PC-3 (cell line): ENCODE measurements at regions not wholly inside any gene's neighbourhood (a gene's known extent, or its start where the extent isn't known, plus 50 kb on each side); places are given as distances from the start of the nearest gene placed in this dataset.

Experiments used
- ATAC-seq: fragments of 200-7000 bp; cut with Tn5 transposase; 2 replicates; pipeline ENCODE4 v1.9.1; 2020; ENCODE audit warnings: mild to moderate bottlenecking, moderate library complexity
- BruUV-seq: library from RNA; stranded (reverse); fragments of 400-500 nt; replicated peaks from 2 replicates; lab custom pipeline; 2021; lab: Mats Ljungman, UMichigan
- CTCF ChIA-PET: fragments of 300-600 bp; sonication (Branson Sonifier 250); formaldehyde crosslinking; loops from one replicate; lab custom pipeline; 2022; ENCODE audit warnings: antibody characterized with exemption; lab: Charles Lee
- POLR2A ChIA-PET: fragments of 300-600 bp; sonication (Branson Sonifier 250); formaldehyde crosslinking; loops from one replicate; lab custom pipeline; 2022; ENCODE audit warnings: antibody characterized with exemption; ENCODE audit not compliant: unreplicated experiment; lab: Charles Lee
- DNase-seq: peaks from one replicate; pipeline ENCODE4 v3.0.0-alpha.2; 2015
- H2AFZ ChIP-seq: fragments of 300-600 bp; sonication (generic); 2 replicates; pipeline ENCODE4 v1.6.0; 2016; ENCODE audit warnings: antibody characterized with exemption, low read length
- H3F3A ChIP-seq: fragments of 300-600 bp; sonication (generic); one replicate; pipeline ENCODE4 v1.6.0; 2017; ENCODE audit warnings: antibody characterized with exemption, low read length, control low read depth, mild to moderate bottlenecking; ENCODE audit not compliant: unreplicated experiment
- H3K27ac ChIP-seq: fragments of 300-600 bp; sonication (generic); 2 replicates; pipeline ENCODE4 v1.5.1; 2016; ENCODE audit warnings: mild to moderate bottlenecking, low read length
- H3K27me3 ChIP-seq: fragments of 300-600 bp; sonication (generic); 2 replicates; pipeline ENCODE4 v1.6.1; 2016; ENCODE audit warnings: low read length, mixed read lengths
- H3K36me3 ChIP-seq: fragments of 300-600 bp; sonication (generic); 2 replicates; pipeline ENCODE4 v1.6.1; 2016; ENCODE audit warnings: low read depth, mixed run types, low read length, mixed read lengths
- H3K4me1 ChIP-seq: fragments of 300-600 bp; sonication (generic); 2 replicates; pipeline ENCODE4 v1.5.1; 2016; ENCODE audit warnings: low read length; ENCODE audit not compliant: insufficient read depth
- H3K4me2 ChIP-seq: fragments of 300-600 bp; sonication (generic); 2 replicates; pipeline ENCODE4 v1.6.0; 2016; ENCODE audit warnings: low read length
- H3K4me3 ChIP-seq: fragments of 300-600 bp; sonication (generic); 2 replicates; pipeline ENCODE4 v1.5.1; 2016; ENCODE audit warnings: mild to moderate bottlenecking, low read length, mixed read lengths
- H3K79me2 ChIP-seq: fragments of 300-600 bp; sonication (generic); 2 replicates; pipeline ENCODE4 v1.6.1; 2017; ENCODE audit warnings: low read length, mixed read lengths
- H3K9ac ChIP-seq: fragments of 300-600 bp; sonication (generic); 2 replicates; pipeline ENCODE4 v1.6.0; 2016; ENCODE audit warnings: mild to moderate bottlenecking, low read length
- H3K9me2 ChIP-seq: fragments of 300-600 bp; sonication (generic); replicated peaks from 2 replicates; pipeline ENCODE4 v1.6.1; 2016; ENCODE audit warnings: mixed run types, low read length, mixed read lengths
- H3K9me3 ChIP-seq: fragments of 300-600 bp; sonication (generic); 2 replicates; pipeline ENCODE4 v1.6.1; 2016; ENCODE audit warnings: low read length, mixed read lengths
- H4K20me1 ChIP-seq: fragments of 300-600 bp; sonication (generic); 2 replicates; pipeline ENCODE4 v1.6.1; 2016; ENCODE audit warnings: low read length, mixed read lengths
- CTCF ChIP-seq: fragments of 300-600 bp; sonication (generic); conservative IDR thresholded peaks from 2 replicates; pipeline ENCODE4 v1.5.1; 2017; ENCODE audit warnings: antibody characterized with exemption, low read depth, mild to moderate bottlenecking, low read length
- EZH2 ChIP-seq: fragments of 300-600 bp; sonication (generic); IDR thresholded peaks from one replicate; pipeline ENCODE4 v1.6.1; 2017; ENCODE audit warnings: antibody characterized with exemption, mild to moderate bottlenecking, low read length; ENCODE audit not compliant: unreplicated experiment
- EZH2phosphoT487 ChIP-seq: fragments of 300-600 bp; sonication (generic); IDR thresholded peaks from 2 replicates; pipeline ENCODE4 v1.6.1; 2018; ENCODE audit warnings: mild to moderate bottlenecking, antibody characterized with exemption, low read length, borderline replicate concordance
- intact Hi-C: fragments of 100-400 bp; cut with micrococcal nuclease; formaldehyde crosslinking; loops from 2 replicates; pipeline ENCODE4 v1.9.0; 2023

GRCh38 chr1:83698644-83699043 is 300.3 kb downstream of the TTLL7 start:
- no peaks in the 10 kb centered on the region for H4K20me1 ChIP-seq
- H3K4me2 ChIP-seq, result no peak overlapping the region
- no peak for ATAC-seq
- H3K9ac ChIP-seq, result no peak overlapping the region
- no peaks in the 10 kb centered on the region for H3K9me3 ChIP-seq
- no peak for DNase-seq
- H3K9me2 ChIP-seq, result no peaks in the 10 kb centered on the region
- BruUV-seq, result no TSS peak
- TF ChIP-seq CTCF (no peak), EZH2 (no peak), EZH2phosphoT487 (no peak)
- H3K4me1 ChIP-seq, result no peaks in the 10 kb centered on the region
- no peaks in the 10 kb centered on the region for H3F3A ChIP-seq
- 0 out of 2 replicates have a peak, but pooled peaks cover 15% of the 10 kb centered on the region for H3K27me3 ChIP-seq
- intact Hi-C loops, result no loop called here
- H3K79me2 ChIP-seq, result no peaks in the 10 kb centered on the region
- ChIA-PET CTCF (no interaction called here), POLR2A (no interaction called here)
- no peak overlapping the region for H3K4me3 ChIP-seq
- no peak overlapping the region for H3K27ac ChIP-seq
- H2AFZ ChIP-seq, result no peak overlapping the region
- H3K36me3 ChIP-seq, result no peaks in the 10 kb centered on the region

GRCh38 chr1:83697961-83698360 is 301.0 kb downstream of the TTLL7 start:
- no peaks in the 10 kb centered on the region for H3K9me3 ChIP-seq
- no peaks in the 10 kb centered on the region for H3K9me2 ChIP-seq
- H3K27me3 ChIP-seq, result 0 out of 2 replicates have a peak, but pooled peaks cover 15% of the 10 kb centered on the region
- no peaks in the 10 kb centered on the region for H4K20me1 ChIP-seq
- H3F3A ChIP-seq, result no peaks in the 10 kb centered on the region
- no peak overlapping the region for H3K4me2 ChIP-seq
- ChIA-PET POLR2A (no interaction called here), CTCF (no interaction called here)
- TF ChIP-seq CTCF, result no peak
- TF ChIP-seq EZH2, result no peak
- TF ChIP-seq EZH2phosphoT487, result no peak
- no peaks in the 10 kb centered on the region for H3K79me2 ChIP-seq
- H3K9ac ChIP-seq, result no peak overlapping the region
- no peak overlapping the region for H3K4me3 ChIP-seq
- ATAC-seq, result no peak
- H3K4me1 ChIP-seq, result no peaks in the 10 kb centered on the region
- intact Hi-C loops, result no loop called here
- no peak overlapping the region for H2AFZ ChIP-seq
- no peak overlapping the region for H3K27ac ChIP-seq
- BruUV-seq, result no TSS peak
- DNase-seq, result no peak
- H3K36me3 ChIP-seq, result no peaks in the 10 kb centered on the region

GRCh38 chr1:83697220-83697619 is 301.7 kb downstream of the TTLL7 start:
- Histone ChIP-seq H3K4me1 (no peaks in the 10 kb centered on the region), H3K4me2 (no peak overlapping the region), H4K20me1 (no peaks in the 10 kb centered on the region), H3K4me3 (no peak overlapping the region), H3K9me3 (no peaks in the 10 kb centered on the region), H2AFZ (no peak overlapping the region), H3K79me2 (no peaks in the 10 kb centered on the region), H3F3A (no peaks in the 10 kb centered on the region), H3K9me2 (no peaks in the 10 kb centered on the region), H3K36me3 (no peaks in the 10 kb centered on the region), H3K9ac (no peak overlapping the region), H3K27ac (no peak overlapping the region), H3K27me3 (peaks cover 15% of the 10 kb centered on the region; the same call in 1 of the 2 replicates)
- BruUV-seq, result no TSS peak
- ATAC-seq (no peak), DNase-seq (no peak)
- no peak for TF ChIP-seq EZH2
- intact Hi-C loops, result no loop called here
- POLR2A ChIA-PET, result no interaction called here
- CTCF ChIA-PET, result no interaction called here
